H9 (cell line): ENCODE measurements at regions not wholly inside any gene's neighbourhood (a gene's known extent, or its start where the extent isn't known, plus 50 kb on each side); places are given as distances from the start of the nearest gene placed in this dataset.
"Not testable (repeated sequence)": the region's sequence is repeated elsewhere in the genome, so short reads cannot be mapped to it uniquely, and the experiment has no call there.

Experiments used
- DNase-seq: peaks from one replicate; pipeline ENCODE4 v3.0.0-alpha.2; 2017
- H2AFZ ChIP-seq: one replicate; pipeline ENCODE4 v1.6.1; 2013; ENCODE audit warnings: mild to moderate bottlenecking, low read length, control low read depth, moderate library complexity
- H2AK5ac ChIP-seq: 2 replicates; pipeline ENCODE4 v1.6.1; 2013; ENCODE audit warnings: low read length, control low read depth, mixed read lengths; ENCODE audit not compliant: insufficient read length
- H2BK120ac ChIP-seq: one replicate; pipeline ENCODE4 v1.6.1; 2013; ENCODE audit warnings: low read depth, mild to moderate bottlenecking, low read length, control low read depth, inconsistent platforms; ENCODE audit not compliant: poor library complexity, severe bottlenecking
- H2BK12ac ChIP-seq: 2 replicates; pipeline ENCODE4 v1.6.1; 2013; ENCODE audit warnings: low read length, control low read depth, mixed read lengths, low read depth; ENCODE audit not compliant: insufficient read length
- H2BK15ac ChIP-seq: 2 replicates; pipeline ENCODE4 v1.6.1; 2013; ENCODE audit warnings: low read depth, low read length, control low read depth
- H2BK20ac ChIP-seq: one replicate; pipeline ENCODE4 v1.6.1; 2013; ENCODE audit warnings: low read depth, mild to moderate bottlenecking, low read length, control low read depth, inconsistent platforms; ENCODE audit not compliant: poor library complexity, severe bottlenecking
- H2BK5ac ChIP-seq: 2 replicates; pipeline ENCODE4 v1.6.1; 2013; ENCODE audit warnings: low read length, control low read depth, mixed read lengths; ENCODE audit not compliant: insufficient read length
- H3K14ac ChIP-seq: 2 replicates; pipeline ENCODE4 v1.6.1; 2013; ENCODE audit warnings: low read length, control low read depth; ENCODE audit not compliant: insufficient read depth
- H3K18ac ChIP-seq: 2 replicates; pipeline ENCODE4 v1.6.1; 2013; ENCODE audit warnings: low read depth, mild to moderate bottlenecking, mixed read lengths, low read length, control low read depth; ENCODE audit not compliant: insufficient read length
- H3K23ac ChIP-seq: 2 replicates; pipeline ENCODE4 v1.6.1; 2013; ENCODE audit warnings: low read length, control low read depth, mixed read lengths, low read depth; ENCODE audit not compliant: insufficient read length
- H3K23me2 ChIP-seq: 2 replicates; pipeline ENCODE4 v1.6.1; 2013; ENCODE audit warnings: low read depth, mild to moderate bottlenecking, mixed read lengths, low read length, control low read depth; ENCODE audit not compliant: insufficient read length, poor library complexity, severe bottlenecking
- H3K27ac ChIP-seq: 2 replicates; pipeline ENCODE4 v1.5.1; 2013; ENCODE audit warnings: low read length, control low read depth, mixed read lengths, low read depth; ENCODE audit not compliant: insufficient read length
- H3K27me3 ChIP-seq: 2 replicates; pipeline ENCODE4 v1.6.1; 2013; ENCODE audit warnings: low read length, control low read depth, inconsistent platforms; ENCODE audit not compliant: insufficient read depth
- H3K4ac ChIP-seq: 2 replicates; pipeline ENCODE4 v1.6.1; 2013; ENCODE audit warnings: low read depth, mild to moderate bottlenecking, control low read depth, inconsistent platforms, low read length, moderate library complexity
- H3K4me1 ChIP-seq: 2 replicates; pipeline ENCODE4 v1.6.1; 2013; ENCODE audit warnings: low read length, control low read depth, inconsistent platforms; ENCODE audit not compliant: insufficient read depth
- H3K4me2 ChIP-seq: 2 replicates; pipeline ENCODE4 v1.6.1; 2013; ENCODE audit warnings: low read length, control low read depth, mixed read lengths; ENCODE audit not compliant: insufficient read length, insufficient read depth
- H3K56ac ChIP-seq: 2 replicates; pipeline ENCODE4 v1.6.1; 2013; ENCODE audit warnings: low read depth, mild to moderate bottlenecking, mixed read lengths, low read length, control low read depth; ENCODE audit not compliant: insufficient read length
- H3K79me1 ChIP-seq: 2 replicates; pipeline ENCODE4 v1.6.1; 2013; ENCODE audit warnings: low read depth, mild to moderate bottlenecking, moderate library complexity, low read length, control low read depth, inconsistent platforms; ENCODE audit not compliant: insufficient read depth, poor library complexity, severe bottlenecking
- H3K79me2 ChIP-seq: 2 replicates; pipeline ENCODE4 v1.6.1; 2013; ENCODE audit warnings: low read length, control low read depth, inconsistent platforms; ENCODE audit not compliant: insufficient read depth
- H3K9ac ChIP-seq: 2 replicates; pipeline ENCODE4 v1.6.1; 2013; ENCODE audit warnings: low read length, control low read depth, mixed read lengths; ENCODE audit not compliant: insufficient read length; ENCODE audit errors: extremely low read depth
- H3K9me3 ChIP-seq: one replicate; pipeline ENCODE4 v1.6.1; 2013; ENCODE audit warnings: low read depth, low read length, inconsistent platforms; ENCODE audit not compliant: control insufficient read depth
- H3T11ph ChIP-seq: one replicate; pipeline ENCODE4 v1.6.1; 2013; ENCODE audit warnings: mild to moderate bottlenecking, low read length, control low read depth, inconsistent platforms
- H4K20me1 ChIP-seq: one replicate; pipeline ENCODE4 v1.6.1; 2013; ENCODE audit not compliant: control insufficient read depth, insufficient read length, insufficient read depth
- H4K5ac ChIP-seq: 2 replicates; pipeline ENCODE4 v1.6.1; 2013; ENCODE audit warnings: low read depth, mild to moderate bottlenecking, mixed read lengths, low read length, control low read depth; ENCODE audit not compliant: insufficient read length
- H4K8ac ChIP-seq: replicated peaks from 2 replicates; pipeline ENCODE4 v1.6.1; 2013; ENCODE audit warnings: low read length, control low read depth, mixed read lengths, low read depth; ENCODE audit not compliant: insufficient read length
- H4K91ac ChIP-seq: 2 replicates; pipeline ENCODE4 v1.6.1; 2013; ENCODE audit warnings: low read depth, mild to moderate bottlenecking, moderate library complexity, mixed read lengths, low read length, control low read depth; ENCODE audit not compliant: insufficient read length
- H3K27ac Mint-ChIP-seq, 3 experiments: 2 replicates in 2 of 3; 3 replicates in 1 of 3; pipeline ENCODE4 v1.8.0; 2020 to 2021; ENCODE audit warnings: mixed read lengths in 3 of 3, mild to moderate bottlenecking in 1 of 3, moderate library complexity in 1 of 3
- H3K27me3 Mint-ChIP-seq: 2 replicates; pipeline ENCODE4 v1.8.0; 2021; ENCODE audit warnings: low read depth, mild to moderate bottlenecking, moderate library complexity, mixed read lengths
- H3K36me3 Mint-ChIP-seq, 3 experiments: 2 replicates in 2 of 3; 3 replicates in 1 of 3; pipeline ENCODE4 v1.8.0; 2020 to 2021; ENCODE audit warnings: low read depth in 3 of 3, mixed read lengths in 3 of 3; ENCODE audit not compliant: insufficient read depth in 1 of 3
- H3K4me1 Mint-ChIP-seq, 2 experiments: 2 replicates each; pipeline ENCODE4 v1.8.0; 2020; ENCODE audit warnings: mixed read lengths in 2 of 2
- H3K4me3 Mint-ChIP-seq, 2 experiments: 2 replicates in 1 of 2; 3 replicates in 1 of 2; pipeline ENCODE4 v1.8.0; 2020 to 2021; ENCODE audit warnings: mild to moderate bottlenecking in 2 of 2, mixed read lengths in 2 of 2, moderate library complexity in 1 of 2
- H3K9me3 Mint-ChIP-seq, 2 experiments: 2 replicates in 1 of 2; 3 replicates in 1 of 2; pipeline ENCODE4 v1.8.0; 2020; ENCODE audit warnings: mild to moderate bottlenecking in 2 of 2, mixed read lengths in 2 of 2, moderate library complexity in 1 of 2
- WGBS: extraction: QIAGEN DNeasy Blood & Tissue Kit; methylation state at CpG from one replicate; pipeline ENCODE4 v1.1.7; 2013; ENCODE audit warnings: missing lambda C conversion rate, low lambda C conversion rate, mixed read lengths; ENCODE audit not compliant: insufficient read length; ENCODE audit errors: extremely low coverage; 5-methylcytosine and 5-hydroxymethylcytosine counted together

GRCh38 chr16:29250469-29250868 lies 156.0 kb downstream of the NPIPB11 start:
- not testable (repeated sequence) for H3K27me3 Mint-ChIP-seq, H4K5ac ChIP-seq, H3K27ac Mint-ChIP-seq, H4K20me1 ChIP-seq, H2BK120ac ChIP-seq, H3K79me2 ChIP-seq, H4K91ac ChIP-seq, H2BK12ac ChIP-seq, H2BK5ac ChIP-seq, H4K8ac ChIP-seq, H3K56ac ChIP-seq, H3K9me3 ChIP-seq, H3K27me3 ChIP-seq, H3K18ac ChIP-seq, H3T11ph ChIP-seq, H2BK15ac ChIP-seq, H3K27ac ChIP-seq, H3K23ac ChIP-seq, DNase-seq, H2AFZ ChIP-seq, H3K4me2 ChIP-seq, H2BK20ac ChIP-seq, H3K23me2 ChIP-seq, H3K14ac ChIP-seq, H3K4me1 ChIP-seq, H3K4me3 Mint-ChIP-seq, H3K79me1 ChIP-seq, H3K4ac ChIP-seq, H3K9ac ChIP-seq, H2AK5ac ChIP-seq
- peaks cover 15 to 16% of the 10 kb centered on the region in 2 experiments for H3K9me3 Mint-ChIP-seq
- H3K4me1 Mint-ChIP-seq, result peaks cover 11 to 12% of the 10 kb centered on the region in 2 experiments
- no CpG with 5 or more reads among the region's 3 CpGs for WGBS
- H3K36me3 Mint-ChIP-seq, result peaks cover 0 to 13% (median 2%) of the 10 kb centered on the region in 3 experiments; a peak in 4 of 7 replicates

GRCh38 chr16:29248940-29249318 lies 157.6 kb downstream of the NPIPB11 start:
- H3K23me2 ChIP-seq, H3K23ac ChIP-seq, H2BK15ac ChIP-seq, H3K79me2 ChIP-seq, H3K4me2 ChIP-seq, H3K27me3 ChIP-seq, H3K9ac ChIP-seq, H3K4me3 Mint-ChIP-seq, H3K27ac ChIP-seq, H3K18ac ChIP-seq, H3K9me3 ChIP-seq, H3K4me1 ChIP-seq, H4K5ac ChIP-seq, H3K27me3 Mint-ChIP-seq, H2AK5ac ChIP-seq, DNase-seq, H4K8ac ChIP-seq, H2BK12ac ChIP-seq, H2BK20ac ChIP-seq, H2BK5ac ChIP-seq, H3T11ph ChIP-seq, H3K14ac ChIP-seq, H4K91ac ChIP-seq, H3K27ac Mint-ChIP-seq, H2BK120ac ChIP-seq, H3K56ac ChIP-seq, H3K79me1 ChIP-seq, H4K20me1 ChIP-seq, H2AFZ ChIP-seq, H3K4ac ChIP-seq: not testable (repeated sequence)
- Mint-ChIP-seq H3K36me3 (peaks cover 0 to 13% (median 2%) of the 10 kb centered on the region in 3 experiments; a peak in 4 of 7 replicates), H3K9me3 (peaks cover 16% of the 10 kb centered on the region in 2 experiments), H3K4me1 (peaks cover 11 to 12% of the 10 kb centered on the region in 2 experiments)
- WGBS, result no CpG with 5 or more reads among the region's 8 CpGs
